ENCODE measurements at regions not wholly inside any gene's neighbourhood (a gene's known extent, or its start where the extent isn't known, plus 50 kb on each side); places are given as distances from the start of the nearest gene placed in this dataset.

GRCh38 chr14:44795725-44796124 is 166.0 kb downstream of the KLHL28 start:
- TF ChIP-seq EZH2 (IDR thresholded peaks at IDR 0.05; ENCODE audit: low read length) (no peak), CTCF (optimal IDR thresholded peaks at IDR 0.05 in 1 of 3, IDR thresholded peaks at IDR 0.05 in 1 of 3, conservative IDR thresholded peaks at IDR 0.05 in 1 of 3; ENCODE audit: extremely low read depth in 1 of 3, insufficient read depth in 2 of 3, low read length in 3 of 3) (no peak)

All from keratinocyte (primary cell).